HG03432 (cell line): ENCODE measurements at regions not wholly inside any gene's neighbourhood (a gene's known extent, or its start where the extent isn't known, plus 50 kb on each side); places are given as distances from the start of the nearest gene placed in this dataset.

Experiments used
- ATAC-seq: cut with Tn5 transposase; IDR thresholded peaks from one replicate; pipeline ENCODE4 v1.9.1; 2021; ENCODE audit warnings: mild to moderate bottlenecking, moderate library complexity; ENCODE audit not compliant: unreplicated experiment

- ATAC-seq = no peak
Observed at GRCh38 chr20:21002486-21002885, 103.7 kb downstream of the LINC00237 start.

DNA sequence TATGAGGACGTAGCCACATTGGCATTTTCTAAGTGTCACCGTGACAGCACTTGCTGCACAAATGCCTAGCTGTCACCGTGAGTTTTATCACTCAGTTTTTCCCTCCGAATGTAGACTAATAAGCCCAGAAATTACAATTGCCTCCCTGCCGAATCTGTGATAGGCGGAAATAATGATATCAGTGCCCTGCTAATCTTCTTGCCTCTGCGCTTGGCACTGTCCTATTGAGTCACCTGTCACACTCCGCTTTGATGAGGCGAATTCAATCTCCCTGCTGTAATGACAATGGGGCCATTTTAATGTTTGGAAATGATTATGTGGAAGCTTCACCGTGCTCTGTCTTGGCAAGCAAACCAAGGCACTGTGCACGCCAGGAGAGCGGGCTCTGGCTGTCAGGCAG is 112.8 kb downstream of the LINC00237 start:
- no peak for ATAC-seq

GRCh38 chr20:20992686-20993360 is 113.3 kb downstream of the LINC00237 start:
- no peak for ATAC-seq

- no peak for ATAC-seq
Observed at GRCh38 chr20:20992277-20992676, 113.9 kb downstream of the LINC00237 start.

GRCh38 chr20:20989081-20989480 is 117.1 kb downstream of the LINC00237 start:
- no peak for ATAC-seq

GRCh38 chr20:20979934-20980333 is 126.2 kb downstream of the LINC00237 start:
- no peak for ATAC-seq

DNA sequence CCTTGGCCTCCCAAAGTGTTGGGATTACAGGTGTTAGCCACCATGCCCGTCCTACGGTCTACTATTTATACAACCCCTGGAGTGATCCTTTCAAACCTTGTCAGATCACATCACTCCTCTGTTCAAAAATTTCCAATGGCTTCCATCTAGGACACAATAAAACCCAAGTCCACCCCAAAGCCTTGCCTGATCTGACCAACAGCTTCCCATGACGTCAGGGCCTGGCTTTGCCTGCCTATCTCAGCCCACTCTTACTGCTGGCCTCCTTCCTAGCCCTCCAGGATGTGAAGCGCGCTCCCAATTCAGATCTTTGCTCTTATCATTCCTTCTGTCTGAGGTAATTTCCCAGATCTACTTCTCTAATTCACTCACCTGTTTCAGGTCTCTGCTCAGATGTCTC is 128.4 kb downstream of the LINC00237 start:
- no peak for ATAC-seq

DNA sequence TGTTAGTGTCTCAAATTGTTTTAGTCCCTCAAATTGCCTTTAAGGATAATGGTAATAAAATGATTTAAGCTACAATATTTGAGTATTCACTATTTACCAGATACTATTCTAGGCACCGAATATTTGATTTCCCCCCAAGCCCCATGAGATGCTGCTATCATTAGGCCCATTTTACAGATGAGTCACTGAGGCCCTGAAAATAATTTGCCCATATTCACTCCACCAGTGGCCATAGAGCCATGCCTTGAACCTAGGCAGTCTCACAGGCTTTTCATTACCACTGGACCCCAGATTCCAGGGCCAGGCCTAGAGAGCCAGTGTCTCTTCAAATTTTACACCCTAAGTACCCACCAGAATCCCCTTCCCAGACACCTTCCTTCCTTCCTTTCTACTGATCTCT is 133.7 kb downstream of the LINC00237 start:
- no peak for ATAC-seq

GRCh38 chr20:20971810-20972209 is 134.3 kb downstream of the LINC00237 start:
- ATAC-seq = no peak

GRCh38 chr20:20970841-20971240 is 135.3 kb downstream of the LINC00237 start:
- no peak for ATAC-seq

DNA sequence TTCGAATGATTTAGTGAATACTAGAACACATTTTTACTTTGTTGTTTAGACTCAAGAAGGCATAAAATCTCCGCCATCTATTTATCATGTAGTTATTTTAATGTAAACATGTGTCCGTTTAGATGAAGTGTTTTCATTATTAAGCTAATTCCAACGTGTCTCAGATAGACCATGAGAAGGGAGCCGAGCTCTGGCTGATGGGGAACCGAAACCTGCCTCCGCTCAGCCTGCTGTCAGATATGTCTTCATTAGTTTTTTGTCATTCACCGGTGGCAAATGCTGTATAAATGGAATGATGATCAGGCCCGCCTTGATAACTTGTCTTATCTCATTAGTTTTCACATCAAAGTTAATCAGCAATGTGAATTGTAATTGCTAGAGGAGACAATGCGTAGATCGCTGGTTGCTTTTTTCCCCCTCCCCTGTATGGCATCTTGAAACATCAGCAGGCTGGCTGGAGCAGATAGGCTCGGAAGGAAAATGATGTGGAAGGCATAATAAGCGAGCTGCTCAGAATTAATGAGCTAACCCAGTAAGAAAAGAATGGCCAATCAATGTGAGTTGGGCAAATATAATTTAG is 136.4 kb downstream of the LINC00237 start:
- ATAC-seq = no peak

DNA sequence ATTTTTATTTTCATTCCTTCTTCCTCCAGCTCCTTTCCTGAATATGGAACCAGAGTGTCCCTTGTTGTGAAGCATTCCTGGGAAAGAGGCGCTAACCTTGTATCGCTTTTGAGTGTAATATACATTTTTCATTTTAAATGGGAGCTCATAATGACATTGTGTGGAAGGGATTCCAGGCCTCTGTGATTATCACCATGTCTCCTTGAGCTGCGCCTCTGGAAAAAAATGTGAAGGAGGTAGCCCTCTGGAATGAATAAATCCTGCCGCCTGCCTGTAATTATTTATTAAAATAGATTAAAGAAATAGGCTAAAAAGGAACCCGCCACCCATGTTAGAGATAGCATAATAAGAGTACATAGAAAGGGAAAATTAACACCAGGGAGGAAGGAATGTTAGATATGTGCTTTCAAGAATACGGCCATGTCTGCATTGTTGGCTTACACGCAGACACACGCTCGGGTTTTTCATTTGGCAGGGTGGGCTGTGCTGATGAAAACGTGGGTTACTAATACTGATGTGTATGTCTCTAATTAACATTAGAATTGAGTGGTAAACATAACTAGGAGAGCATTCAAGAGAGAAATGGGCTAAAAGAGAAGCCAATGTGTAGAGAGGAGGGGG is 138.5 kb downstream of the LINC00237 start:
- no peak for ATAC-seq

DNA sequence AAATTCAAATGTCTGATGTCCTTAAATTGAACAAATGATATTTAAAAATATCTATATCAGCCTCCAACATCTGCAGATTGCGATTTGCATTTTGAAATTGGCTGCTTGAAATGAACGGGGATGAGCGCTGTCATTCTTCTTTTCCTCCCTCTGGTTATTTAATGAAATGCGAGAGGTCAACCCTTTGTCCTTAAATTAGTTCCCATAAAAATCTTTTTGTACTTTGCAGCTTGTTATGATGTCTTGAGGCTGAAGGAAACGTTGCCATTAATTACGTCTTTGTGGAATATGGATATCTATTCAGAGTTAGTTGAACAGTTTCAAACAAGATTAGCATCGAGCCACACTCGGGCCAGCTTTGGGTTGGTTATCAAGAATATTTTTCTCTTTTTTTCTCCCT is 140.0 kb downstream of the LINC00237 start:
- ATAC-seq = no peak

DNA sequence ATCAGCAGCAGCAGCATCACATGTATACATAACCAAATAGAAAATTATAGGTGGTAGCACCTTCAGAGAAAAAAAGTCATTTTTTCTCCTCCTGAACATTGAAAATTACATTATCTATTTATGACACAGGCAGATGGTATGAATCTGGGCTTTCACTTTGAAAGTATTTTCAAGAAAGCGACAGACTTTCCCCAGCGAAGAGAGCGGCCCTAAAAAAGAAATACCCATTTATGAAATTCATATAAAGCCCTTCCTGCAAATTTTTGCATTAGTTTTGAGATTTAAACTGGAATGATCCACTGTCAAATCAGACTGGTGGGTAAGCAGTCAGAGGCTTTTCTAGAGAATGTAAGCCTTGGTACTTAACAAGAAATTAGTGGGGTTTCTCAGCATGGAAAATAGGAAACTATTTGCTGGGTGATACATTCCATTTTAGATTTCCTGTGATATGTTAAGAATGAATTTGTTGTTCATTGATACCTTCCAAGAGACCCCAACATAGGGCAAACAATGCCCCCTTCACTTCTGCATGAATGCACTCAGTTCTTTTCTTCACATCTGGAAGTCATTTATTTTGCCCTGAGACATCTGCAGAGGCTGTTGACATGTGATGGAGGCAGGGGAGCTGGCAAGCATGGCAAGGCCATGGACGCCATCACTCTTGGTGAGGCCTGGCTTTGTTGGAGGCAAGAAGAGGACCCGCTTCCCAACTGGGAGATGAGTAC is 147.0 kb downstream of the LINC00237 start:
- ATAC-seq = no peak

DNA sequence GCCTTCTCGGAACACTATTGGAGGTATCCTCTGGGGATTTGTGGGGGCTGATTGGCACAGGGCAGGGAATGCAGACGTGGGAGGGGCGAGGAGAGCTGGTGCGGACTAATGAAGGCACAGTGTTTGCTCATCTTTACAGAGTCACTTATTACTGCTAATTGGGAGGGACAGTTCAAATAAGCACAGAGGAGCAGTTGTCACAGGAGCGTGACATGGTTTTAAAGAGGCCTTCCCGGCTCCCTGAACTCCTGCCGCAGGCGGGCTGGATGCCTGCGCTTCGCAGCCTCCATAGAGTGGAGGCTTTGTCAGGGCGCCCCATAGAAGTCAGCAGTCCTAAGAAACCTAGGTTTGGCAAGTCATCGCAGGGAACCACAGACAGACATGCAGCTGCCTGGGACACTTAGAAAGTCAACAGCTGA is 149.6 kb downstream of the LINC00237 start:
- no peak for ATAC-seq

DNA sequence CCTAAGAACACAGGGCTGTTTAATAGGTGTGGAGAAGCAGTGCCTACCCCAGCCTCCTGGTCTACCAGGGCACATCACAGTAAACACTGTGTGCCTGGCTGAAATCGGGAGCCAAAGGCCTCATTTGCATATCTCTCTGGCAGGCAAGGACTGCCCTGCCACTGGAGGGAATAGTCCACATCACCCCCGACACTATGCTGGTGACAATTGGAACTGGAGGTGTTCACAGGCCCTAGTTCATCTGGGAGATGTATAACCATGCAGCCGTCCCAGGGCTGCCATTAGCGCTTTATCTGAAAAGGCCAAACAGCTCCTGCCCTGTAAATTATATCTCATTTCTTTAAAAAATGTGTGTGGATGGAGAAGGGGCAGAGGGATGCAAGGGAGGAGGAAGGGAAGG is 150.3 kb downstream of the LINC00237 start:
- no peak for ATAC-seq

DNA sequence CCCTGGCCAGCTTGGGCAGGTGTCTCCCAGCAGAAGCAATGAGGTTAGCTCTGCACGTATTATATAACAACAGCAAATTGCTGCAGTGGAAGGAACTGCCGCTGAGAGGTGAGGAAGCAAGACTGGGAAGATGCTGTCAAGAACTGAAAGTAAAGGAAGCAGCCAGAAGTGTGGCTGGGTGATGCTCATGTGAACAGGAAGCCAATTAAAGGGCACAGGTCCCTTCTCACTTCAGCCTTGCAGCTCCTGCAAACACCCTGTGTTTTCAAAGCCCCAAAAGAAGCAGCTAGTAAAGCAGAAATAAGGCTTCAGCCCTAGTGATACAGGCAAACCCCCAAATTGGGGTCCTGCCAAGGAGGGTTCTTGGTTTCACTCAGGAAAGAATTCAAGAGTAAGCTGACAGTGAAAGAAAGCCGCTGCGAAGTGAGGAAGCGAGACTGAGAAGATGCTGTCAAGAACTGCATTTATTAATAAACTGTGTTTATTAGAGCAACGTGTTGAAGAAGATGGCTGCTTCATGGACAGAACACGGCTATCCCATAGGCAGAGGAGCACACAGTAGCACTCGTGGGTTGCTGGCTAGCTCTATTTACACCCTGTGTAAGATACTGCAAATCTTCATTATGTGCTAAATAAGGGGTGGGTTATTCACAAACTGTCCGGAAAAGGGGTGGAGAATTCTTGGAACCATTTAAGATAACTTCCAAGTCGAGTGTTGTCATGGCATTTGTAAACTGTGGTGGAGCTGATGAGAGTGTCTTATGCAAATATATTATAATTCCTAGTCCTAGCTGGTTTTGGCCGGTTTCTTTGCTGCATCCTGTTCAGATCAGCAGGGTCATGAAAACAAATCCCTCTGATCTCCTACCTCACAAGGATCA is 152.2 kb downstream of the LINC00237 start:
- no peak for ATAC-seq

DNA sequence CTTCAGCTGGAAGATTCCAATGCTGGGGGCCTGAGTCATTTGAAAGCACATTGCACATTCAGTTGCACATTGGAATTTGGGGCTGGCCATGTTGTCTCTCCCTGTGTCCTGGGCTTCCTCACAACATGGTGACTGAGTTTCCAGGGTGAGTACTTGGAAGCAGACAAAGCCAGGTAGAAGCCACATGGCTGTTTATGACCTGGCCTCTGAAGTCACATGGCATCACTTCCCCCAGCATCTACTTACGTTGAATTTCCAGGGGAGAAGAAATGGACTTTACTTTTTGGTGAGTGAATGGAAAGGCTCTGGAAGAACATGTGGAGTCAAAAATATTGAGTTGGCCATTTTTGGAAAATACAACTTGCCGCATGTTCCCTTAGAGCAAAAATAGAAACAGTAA is 155.5 kb downstream of the LINC00237 start:
- no peak for ATAC-seq

GRCh38 chr20:20946122-20946759 is 159.9 kb downstream of the LINC00237 start:
- no peak for ATAC-seq

DNA sequence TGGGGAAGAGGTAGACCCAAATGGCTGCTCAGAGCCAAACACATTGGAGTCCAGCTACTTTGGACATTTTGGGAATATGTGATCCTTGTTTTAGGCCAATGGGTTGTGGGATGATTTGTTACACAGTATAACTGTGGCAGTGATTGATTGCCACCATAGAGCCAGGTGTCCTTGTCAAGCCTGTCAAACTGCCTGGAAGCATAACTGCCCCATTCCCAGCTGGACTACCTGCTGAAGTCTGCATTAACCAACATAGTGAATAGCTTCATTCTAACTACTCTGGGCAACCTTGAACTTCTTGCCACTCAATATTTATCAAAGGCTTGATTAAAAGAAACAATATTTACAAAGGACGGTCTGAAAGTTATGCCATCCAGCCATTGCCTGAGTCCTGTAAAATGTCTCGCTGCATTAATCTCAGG is 164.7 kb downstream of the LINC00237 start:
- ATAC-seq = no peak
